Central memory CD8-positive, alpha-beta T cell (primary cell): ENCODE measurements at regions not wholly inside any gene's neighbourhood (a gene's known extent, or its start where the extent isn't known, plus 50 kb on each side); places are given as distances from the start of the nearest gene placed in this dataset.
"Not testable (repeated sequence)": the region's sequence is repeated elsewhere in the genome, so short reads cannot be mapped to it uniquely, and the experiment has no call there.

ENCODE experiments used
- ATAC-seq: fragments of 150-1000 bp; cut with Tn5 transposase; replicated peaks from 2 replicates; pipeline ENCODE4 v1.10.0; 2022; ENCODE audit warnings: mild to moderate bottlenecking, moderate FRiP score, moderate number of reproducible peaks; ENCODE audit not compliant: poor library complexity, severe bottlenecking; ENCODE audit errors: extremely low read depth
- DNase-seq, 2 donors: peaks; one replicate each; pipeline ENCODE4 v3.0.0; 2021; ENCODE audit warnings: low spot score in 2 of 2
- H3K27ac Mint-ChIP-seq: one replicate; pipeline ENCODE4 v1.8.0; 2022; ENCODE audit warnings: low read depth, mild to moderate bottlenecking, moderate library complexity, mixed read lengths
- H3K27me3 Mint-ChIP-seq: one replicate; pipeline ENCODE4 v1.8.0; 2022; ENCODE audit warnings: mixed read lengths
- H3K36me3 Mint-ChIP-seq: one replicate; pipeline ENCODE4 v1.8.0; 2022; ENCODE audit warnings: mild to moderate bottlenecking, moderate library complexity, mixed read lengths; ENCODE audit not compliant: insufficient read depth
- H3K4me1 Mint-ChIP-seq: one replicate; pipeline ENCODE4 v1.8.0; 2022; ENCODE audit warnings: mixed read lengths
- H3K4me3 Mint-ChIP-seq: one replicate; pipeline ENCODE4 v1.8.0; 2022; ENCODE audit warnings: mild to moderate bottlenecking, moderate library complexity, mixed read lengths
- H3K9me3 Mint-ChIP-seq: one replicate; pipeline ENCODE4 v1.8.0; 2022; ENCODE audit warnings: mixed read lengths

DNA sequence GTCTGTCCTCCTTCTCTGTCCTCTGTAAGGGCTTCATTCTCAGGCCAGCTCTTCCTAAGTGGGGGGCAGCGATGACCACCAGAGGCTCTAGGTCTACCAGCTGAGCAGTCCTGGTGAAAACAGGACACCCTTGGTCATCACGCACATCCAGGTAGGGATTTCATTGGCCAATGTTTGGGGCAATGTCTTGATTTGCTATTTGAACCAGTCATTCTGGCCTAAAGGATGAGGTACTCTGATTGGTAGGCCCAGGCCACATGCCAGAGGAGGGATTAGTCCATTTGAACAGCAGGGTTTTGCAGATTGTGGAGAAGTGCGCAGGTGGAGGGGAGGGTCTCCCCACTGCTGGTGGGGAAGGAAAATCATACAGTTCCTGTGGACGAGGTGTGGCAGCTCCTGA, 57.3 kb downstream of the PLXNA1 start:
- Mint-ChIP-seq H3K27ac (no peak overlapping the region), H3K36me3 (no peaks in the 10 kb centered on the region), H3K4me1 (no peaks in the 10 kb centered on the region), H3K4me3 (no peak overlapping the region), H3K9me3 (no peaks in the 10 kb centered on the region), H3K27me3 (peaks cover 31% of the 10 kb centered on the region)
- DNase-seq (no peak), ATAC-seq (no peak)

DNA sequence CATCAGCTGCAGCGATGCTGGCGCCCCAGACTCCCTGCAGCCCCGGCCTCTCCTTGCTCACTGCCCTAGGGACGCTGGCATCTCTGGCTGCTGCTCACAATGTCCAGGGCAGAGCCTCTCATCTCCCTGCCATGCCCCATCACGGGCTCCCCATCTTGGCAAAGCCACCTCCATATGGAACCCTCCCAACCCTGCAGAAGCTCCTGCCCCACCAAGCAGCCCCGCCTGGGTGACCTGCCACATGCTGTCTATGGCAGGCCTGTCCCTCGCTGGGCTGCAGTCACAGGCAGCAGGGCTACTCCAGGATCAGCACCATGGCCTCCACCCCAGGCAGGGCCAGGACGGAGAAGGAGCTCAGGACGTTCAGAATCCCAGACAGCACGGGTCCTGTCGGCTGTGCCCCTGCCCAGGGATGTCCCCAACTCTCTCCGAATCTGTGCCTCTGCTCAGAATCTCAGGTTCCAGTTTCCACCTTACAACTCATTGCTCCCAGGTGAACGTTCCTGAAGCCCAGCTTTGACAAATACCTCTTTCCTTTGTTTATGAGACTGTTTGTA, 58.4 kb downstream of the PLXNA1 start:
- Mint-ChIP-seq H3K36me3 (no peaks in the 10 kb centered on the region), H3K27ac (no peak overlapping the region), H3K4me1 (no peaks in the 10 kb centered on the region), H3K9me3 (no peaks in the 10 kb centered on the region), H3K4me3 (no peak overlapping the region), H3K27me3 (peaks cover 36% of the 10 kb centered on the region)
- DNase-seq: no peak
- ATAC-seq: no peak

DNA sequence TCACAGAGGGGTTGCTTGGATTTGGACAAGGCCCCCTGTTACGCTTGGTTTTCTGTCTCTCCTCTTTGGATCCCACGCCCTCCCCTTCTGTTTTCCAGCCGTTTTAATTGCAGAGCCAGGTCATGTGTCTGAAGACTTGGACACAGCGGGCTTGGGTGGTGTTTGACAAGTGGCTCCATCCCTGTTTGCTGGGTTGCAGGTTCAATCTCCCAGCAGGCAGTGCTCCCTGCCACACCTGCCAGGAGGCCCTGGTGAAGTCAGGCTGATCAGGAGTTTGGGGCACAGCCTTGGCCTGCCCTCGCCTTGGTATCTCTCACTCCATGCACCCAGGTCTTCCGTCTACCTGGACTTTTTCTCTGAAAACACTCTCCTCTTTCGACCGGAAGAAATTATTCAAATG, 59.0 kb downstream of the PLXNA1 start:
- no peaks in the 10 kb centered on the region for H3K36me3 Mint-ChIP-seq
- H3K9me3 Mint-ChIP-seq: no peaks in the 10 kb centered on the region
- H3K27ac Mint-ChIP-seq: no peak overlapping the region
- no peaks in the 10 kb centered on the region for H3K4me1 Mint-ChIP-seq
- ATAC-seq (no peak), DNase-seq (no peak)
- H3K4me3 Mint-ChIP-seq: no peak overlapping the region
- peaks cover 36% of the 10 kb centered on the region for H3K27me3 Mint-ChIP-seq

DNA sequence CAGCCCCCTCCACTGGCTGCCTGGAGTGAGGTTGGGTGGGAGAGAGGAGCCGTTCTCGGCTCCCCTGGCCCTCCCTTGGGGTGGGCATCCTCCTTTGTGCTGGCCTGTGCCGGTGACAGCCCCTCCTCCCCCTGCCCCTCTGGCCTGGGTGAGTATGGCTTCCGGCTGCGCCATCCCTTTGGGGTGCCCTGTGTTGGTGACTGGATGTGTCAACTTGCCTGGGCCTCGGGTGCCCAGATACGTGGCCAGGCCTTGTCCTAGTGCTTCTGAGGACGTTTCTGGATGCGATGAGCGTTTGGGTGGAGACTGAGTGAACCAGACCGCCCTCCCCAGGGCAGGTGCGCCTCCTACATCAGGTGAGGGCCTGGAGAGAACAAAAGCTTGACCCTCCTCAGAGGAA, 59.7 kb downstream of the PLXNA1 start:
- no peaks in the 10 kb centered on the region for H3K9me3 Mint-ChIP-seq
- DNase-seq (no peak), ATAC-seq (no peak)
- H3K27me3 Mint-ChIP-seq: peaks cover 37% of the 10 kb centered on the region
- H3K4me1 Mint-ChIP-seq: no peaks in the 10 kb centered on the region
- H3K36me3 Mint-ChIP-seq: no peaks in the 10 kb centered on the region
- no peak overlapping the region for H3K4me3 Mint-ChIP-seq
- H3K27ac Mint-ChIP-seq: no peak overlapping the region

DNA sequence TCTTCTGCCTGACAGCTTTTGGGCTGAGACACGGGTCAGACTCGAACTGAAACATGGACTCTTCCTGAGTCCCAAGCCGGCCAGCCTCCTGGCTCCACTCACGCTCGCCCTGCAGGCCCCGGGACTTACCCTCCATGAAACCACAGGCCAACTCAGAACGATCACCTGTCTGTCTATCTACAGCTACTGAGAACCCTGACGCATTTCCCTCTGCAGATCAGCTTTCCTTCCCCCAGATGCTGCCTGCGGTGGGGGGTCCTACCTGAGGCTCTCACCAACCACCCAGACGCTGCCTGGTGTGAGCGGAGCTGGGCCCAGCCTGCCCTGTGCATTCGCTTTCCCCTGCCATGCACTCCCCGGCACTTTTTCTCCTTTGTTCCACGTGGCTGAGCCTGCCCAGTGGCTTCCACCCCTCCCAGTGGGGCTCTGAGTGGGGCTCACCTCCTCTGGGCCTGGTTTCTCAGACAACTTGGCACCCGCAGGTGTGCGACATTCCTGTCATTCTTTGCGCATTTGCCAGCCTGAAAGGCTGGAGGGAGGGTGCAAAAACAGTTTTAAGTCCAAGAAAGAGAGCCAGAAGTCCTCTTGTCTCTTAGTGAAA, 60.2 kb downstream of the PLXNA1 start:
- no peak for ATAC-seq
- no peak for DNase-seq
- H3K9me3 Mint-ChIP-seq: no peaks in the 10 kb centered on the region
- no peaks in the 10 kb centered on the region for H3K4me1 Mint-ChIP-seq
- H3K36me3 Mint-ChIP-seq: no peaks in the 10 kb centered on the region
- H3K27ac Mint-ChIP-seq: no peak overlapping the region
- no peak overlapping the region for H3K4me3 Mint-ChIP-seq
- peaks cover 42% of the 10 kb centered on the region for H3K27me3 Mint-ChIP-seq

DNA sequence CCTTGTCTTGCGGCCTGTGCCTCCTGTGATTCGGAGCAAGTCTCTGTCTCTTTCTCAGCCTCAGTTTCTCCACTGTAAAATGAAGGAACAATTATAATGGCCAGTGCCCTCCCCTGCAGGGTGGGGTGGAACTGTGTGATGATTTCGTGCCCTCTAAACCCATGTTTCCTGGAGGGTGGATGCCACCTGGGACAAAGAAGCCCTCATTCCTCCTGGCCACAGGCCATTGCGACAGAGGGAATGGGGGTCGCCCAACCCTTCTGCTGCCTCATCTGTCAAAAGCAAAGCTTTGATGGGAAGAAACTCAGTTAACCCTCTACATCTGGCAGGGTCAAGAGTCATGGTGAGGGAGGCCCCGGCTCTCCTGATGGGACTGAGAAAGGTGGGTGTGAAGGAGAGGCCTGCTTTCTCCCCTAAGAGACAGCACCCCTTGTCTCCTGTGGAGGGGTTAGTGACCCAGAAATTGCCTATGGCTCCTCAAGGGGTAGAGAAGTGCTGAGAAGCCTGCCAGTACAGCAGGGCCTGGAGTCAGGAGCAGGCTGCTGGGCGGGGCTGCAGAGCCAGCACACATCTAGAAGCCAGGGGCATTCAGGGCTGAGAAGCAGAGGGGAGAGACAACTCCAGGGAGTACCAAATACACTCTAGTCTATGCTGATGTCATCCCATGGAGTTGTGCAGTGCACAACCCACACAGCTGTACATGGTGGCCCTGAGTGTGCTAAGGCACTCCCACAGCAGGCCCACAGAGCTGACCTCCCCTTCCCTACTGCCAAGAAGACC, 61.0 kb downstream of the PLXNA1 start:
- peaks cover 1% of the 10 kb centered on the region for H3K9me3 Mint-ChIP-seq
- ATAC-seq: no peak
- H3K36me3 Mint-ChIP-seq: no peaks in the 10 kb centered on the region
- peaks cover 50% of the 10 kb centered on the region for H3K27me3 Mint-ChIP-seq
- no peaks in the 10 kb centered on the region for H3K4me1 Mint-ChIP-seq
- DNase-seq: no peak
- H3K4me3 Mint-ChIP-seq: no peak overlapping the region
- H3K27ac Mint-ChIP-seq: no peak overlapping the region

DNA sequence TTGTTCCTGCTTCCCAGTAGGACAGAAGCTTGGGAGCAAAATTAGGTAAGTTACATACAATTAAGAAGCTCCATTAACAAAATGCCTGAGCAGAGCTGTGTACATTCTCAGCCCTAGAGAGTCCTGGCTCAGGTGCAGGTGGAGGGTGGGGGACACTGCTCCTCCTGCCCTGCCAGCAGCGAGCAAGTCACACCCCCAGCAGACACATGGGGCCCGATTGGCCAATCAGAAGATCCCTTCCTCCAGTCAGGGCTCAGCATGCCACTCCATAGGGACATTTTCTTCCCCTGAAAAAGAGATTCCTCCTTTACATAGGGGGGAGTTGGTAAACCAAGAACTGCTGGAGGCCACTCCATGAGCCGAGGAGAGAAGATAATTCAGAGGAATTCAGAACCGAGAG, 62.1 kb downstream of the PLXNA1 start:
- peaks cover 5% of the 10 kb centered on the region for H3K9me3 Mint-ChIP-seq
- no peaks in the 10 kb centered on the region for H3K4me1 Mint-ChIP-seq

DNA sequence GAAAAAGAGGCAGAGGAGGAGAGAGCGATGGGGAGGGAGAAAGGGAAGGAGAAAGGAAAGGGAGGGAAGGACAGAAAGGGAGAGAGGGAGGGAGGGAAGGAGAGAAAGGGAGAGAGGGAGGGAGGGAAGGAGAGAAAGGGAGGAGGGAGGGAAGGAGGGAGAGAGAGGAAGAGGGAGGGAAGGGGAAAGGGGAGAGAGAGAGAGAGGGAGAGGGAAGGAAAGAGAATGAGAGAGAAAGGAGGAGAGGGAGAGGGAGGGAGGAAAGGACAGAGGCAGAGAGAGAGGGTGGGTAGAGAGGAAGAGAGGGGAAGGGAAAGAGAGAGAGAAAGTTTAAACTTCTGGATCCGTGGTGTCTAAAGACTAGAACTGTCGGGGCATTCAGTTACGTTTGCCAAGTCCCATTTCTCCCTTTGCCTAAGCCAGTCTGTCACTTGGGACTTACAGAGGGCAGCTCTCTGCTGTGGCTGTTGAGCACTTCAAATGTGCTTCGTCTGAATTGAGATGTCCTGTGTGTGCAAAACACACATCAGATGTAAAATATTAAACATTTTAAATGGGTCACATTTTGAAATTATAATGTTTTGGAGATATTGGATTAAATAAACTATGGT, 62.6 kb downstream of the PLXNA1 start:
- ATAC-seq: no peak
- Mint-ChIP-seq H3K4me1 (no peaks in the 10 kb centered on the region), H3K4me3 (no peak overlapping the region), H3K9me3 (peaks cover 5% of the 10 kb centered on the region), H3K27me3 (peaks cover 64% of the 10 kb centered on the region), H3K36me3 (no peaks in the 10 kb centered on the region), H3K27ac (no peak overlapping the region)
- no peak for DNase-seq

More for the DNA sequence above, 62.1 kb downstream of the PLXNA1 start:
- no peaks in the 10 kb centered on the region for H3K36me3 Mint-ChIP-seq
- no peak overlapping the region for H3K27ac Mint-ChIP-seq
- no peak overlapping the region for H3K4me3 Mint-ChIP-seq
- H3K27me3 Mint-ChIP-seq: peaks cover 60% of the 10 kb centered on the region
- DNase-seq (no peak), ATAC-seq (no peak)

DNA sequence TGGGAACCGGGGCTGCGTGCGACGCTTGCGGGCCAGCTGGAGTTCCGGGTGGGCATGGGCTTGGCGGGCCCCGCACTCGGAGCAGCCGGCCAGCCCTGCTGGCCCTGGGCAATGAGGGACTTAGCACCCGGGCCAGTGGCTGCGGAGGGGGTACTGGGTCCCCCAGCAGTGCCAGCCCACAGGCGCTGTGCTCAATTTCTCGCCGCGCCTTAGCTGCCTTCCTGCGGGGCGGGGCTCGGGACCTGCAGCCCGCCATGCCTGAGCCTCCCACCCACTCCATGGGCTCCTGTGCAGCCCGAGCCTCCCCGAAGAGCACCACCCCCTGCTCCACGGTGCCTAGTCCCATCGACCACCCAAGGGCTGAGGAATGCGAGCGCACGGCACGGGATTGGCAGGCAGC, 63.8 kb downstream of the PLXNA1 start:
- not testable (repeated sequence) for H3K27ac Mint-ChIP-seq, H3K9me3 Mint-ChIP-seq, ATAC-seq, H3K4me3 Mint-ChIP-seq, H3K36me3 Mint-ChIP-seq, DNase-seq, H3K4me1 Mint-ChIP-seq
- H3K27me3 Mint-ChIP-seq: peaks cover 60% of the 10 kb centered on the region

DNA sequence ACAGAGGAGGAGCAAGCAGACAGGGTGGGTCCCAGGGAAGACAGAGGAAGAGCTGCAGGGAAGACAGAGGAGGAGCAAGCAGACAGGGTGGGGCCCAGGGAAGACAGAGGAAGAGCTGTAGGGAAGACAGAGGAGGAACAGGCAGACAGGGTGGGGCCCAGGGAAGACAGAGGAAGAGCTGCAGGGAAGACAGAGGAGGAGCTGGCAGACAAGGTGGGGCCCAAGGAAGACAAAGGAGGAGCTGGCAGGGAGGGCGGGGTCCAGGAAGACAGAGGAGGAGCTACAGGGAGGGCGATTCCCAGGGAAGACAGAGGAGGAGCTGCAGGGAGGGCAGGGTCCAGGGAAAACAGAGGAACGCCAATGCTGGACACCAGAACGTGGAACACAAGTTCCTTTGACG, 66.5 kb downstream of the PLXNA1 start:
- no peaks in the 10 kb centered on the region for H3K4me1 Mint-ChIP-seq
- no peak for ATAC-seq

DNA sequence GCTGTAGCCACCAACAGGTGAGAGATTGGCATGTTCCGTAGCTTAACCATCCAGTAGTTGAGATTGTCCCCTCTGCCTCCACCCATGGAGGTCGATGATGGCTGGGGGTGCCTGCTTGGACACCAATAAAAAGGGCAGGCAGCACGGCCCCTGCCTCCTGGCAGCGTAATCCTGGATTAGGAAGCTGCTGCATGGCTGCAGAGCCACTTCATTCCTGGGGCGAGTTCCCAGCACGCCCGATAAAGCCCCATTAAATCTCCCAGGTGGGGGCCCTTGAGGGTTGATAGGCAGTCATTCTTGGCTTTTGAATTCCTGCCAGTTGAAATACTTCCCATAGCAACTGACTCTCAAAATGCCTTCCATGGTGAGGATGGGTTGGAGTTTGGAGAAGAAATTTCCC, 67.8 kb downstream of the PLXNA1 start:
- peaks cover 5% of the 10 kb centered on the region for H3K9me3 Mint-ChIP-seq
- no peak for DNase-seq
- no peak for ATAC-seq
- no peak overlapping the region for H3K4me3 Mint-ChIP-seq
- H3K36me3 Mint-ChIP-seq: no peaks in the 10 kb centered on the region
- H3K27me3 Mint-ChIP-seq: peaks cover 45% of the 10 kb centered on the region
- no peaks in the 10 kb centered on the region for H3K4me1 Mint-ChIP-seq
- no peak overlapping the region for H3K27ac Mint-ChIP-seq

More for the DNA sequence above, 66.5 kb downstream of the PLXNA1 start:
- Mint-ChIP-seq H3K27me3 (peaks cover 58% of the 10 kb centered on the region), H3K36me3 (no peaks in the 10 kb centered on the region), H3K4me3 (no peak overlapping the region), H3K9me3 (peaks cover 5% of the 10 kb centered on the region), H3K27ac (no peak overlapping the region)
- DNase-seq: no peak

DNA sequence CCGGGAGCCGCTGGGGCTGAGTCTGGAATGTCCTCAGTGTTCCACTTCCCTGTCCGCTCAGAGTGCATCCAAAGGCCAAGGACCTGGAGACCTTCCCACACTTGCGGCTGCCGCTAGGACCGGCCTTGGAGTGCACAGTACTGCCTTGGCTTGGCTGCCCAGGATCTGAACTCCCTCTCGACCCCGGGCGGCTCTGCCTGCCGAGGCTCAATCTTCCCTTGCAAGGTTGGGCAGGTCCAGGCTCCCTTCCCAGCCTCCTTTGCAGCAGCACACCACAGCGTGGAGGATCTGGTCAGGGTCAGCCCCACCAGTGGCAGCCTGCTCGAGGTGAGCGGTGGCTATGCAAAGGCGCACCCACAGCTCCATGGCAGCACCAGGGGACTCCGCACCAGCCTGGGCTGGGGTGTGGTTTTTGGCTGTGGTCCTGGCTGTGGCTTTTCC, 69.2 kb downstream of the PLXNA1 start:
- H3K36me3 Mint-ChIP-seq: no peaks in the 10 kb centered on the region
- H3K27ac Mint-ChIP-seq: no peak overlapping the region
- H3K4me1 Mint-ChIP-seq: no peaks in the 10 kb centered on the region
- ATAC-seq: no peak
- peaks cover 5% of the 10 kb centered on the region for H3K9me3 Mint-ChIP-seq
- no peak for DNase-seq
- no peak overlapping the region for H3K4me3 Mint-ChIP-seq
- peaks cover 45% of the 10 kb centered on the region for H3K27me3 Mint-ChIP-seq

DNA sequence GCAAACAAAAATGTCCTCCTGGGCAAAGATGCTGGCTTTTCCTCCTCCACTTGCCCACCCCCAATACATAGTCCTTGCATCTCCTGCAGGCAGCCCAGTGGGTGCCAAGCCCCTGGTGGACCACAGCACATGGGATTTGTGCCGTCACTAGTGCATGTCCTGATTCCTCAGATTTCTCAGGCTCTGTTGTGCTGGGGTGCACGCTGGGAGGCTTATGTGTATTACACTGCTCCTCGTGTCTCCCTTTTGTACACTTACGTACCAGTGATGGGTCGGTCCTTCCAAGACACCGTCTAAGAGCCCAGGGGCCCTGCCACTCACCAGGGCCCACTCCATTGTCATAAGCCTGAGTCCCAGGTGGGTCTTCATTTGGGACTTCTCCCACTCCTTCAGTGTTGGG, 70.1 kb downstream of the PLXNA1 start:
- no peak overlapping the region for H3K4me3 Mint-ChIP-seq
- H3K9me3 Mint-ChIP-seq: peaks cover 11% of the 10 kb centered on the region
- H3K36me3 Mint-ChIP-seq: no peaks in the 10 kb centered on the region
- H3K4me1 Mint-ChIP-seq: no peaks in the 10 kb centered on the region
- ATAC-seq (no peak), DNase-seq (no peak)
- H3K27ac Mint-ChIP-seq: no peak overlapping the region
- peaks cover 40% of the 10 kb centered on the region for H3K27me3 Mint-ChIP-seq
